ENCODE measurements at regions not wholly inside any gene's neighbourhood (a gene's known extent, or its start where the extent isn't known, plus 50 kb on each side); places are given as distances from the start of the nearest gene placed in this dataset.

GRCh38 chr12:92630968-92631367 is 71.8 kb upstream of the PLEKHG7 start:
- H3K4me2 ChIP-seq (ENCODE audit: low read depth, low read length, poor library complexity, severe bottlenecking), result no peak overlapping the region
- H3K4me1 ChIP-seq (ENCODE audit: low read length), result no peaks in the 10 kb centered on the region
- no peaks in the 10 kb centered on the region for H3K9me2 ChIP-seq (replicated peaks; ENCODE audit: insufficient read depth, low read length)
- no peak overlapping the region for H2AFZ ChIP-seq (ENCODE audit: low read length)
- no peak overlapping the region for H3K4me3 ChIP-seq (ENCODE audit: low read length)
- no peaks in the 10 kb centered on the region for H3K27me3 ChIP-seq (ENCODE audit: low read length)
- no peak overlapping the region for H3K9ac ChIP-seq (ENCODE audit: low read length)
- H3K9me3 ChIP-seq (ENCODE audit: low read length), result no peaks in the 10 kb centered on the region
- no peak overlapping the region for H3K27ac ChIP-seq (ENCODE audit: low read length)
- no peaks in the 10 kb centered on the region for H3K36me3 ChIP-seq (ENCODE audit: insufficient read depth, low read length)
- no peaks in the 10 kb centered on the region for H3K79me2 ChIP-seq (ENCODE audit: low read length)
- no peak for DNase-seq
- H4K20me1 ChIP-seq (ENCODE audit: insufficient read depth, low read depth, low read length), result no peaks in the 10 kb centered on the region

DNA sequence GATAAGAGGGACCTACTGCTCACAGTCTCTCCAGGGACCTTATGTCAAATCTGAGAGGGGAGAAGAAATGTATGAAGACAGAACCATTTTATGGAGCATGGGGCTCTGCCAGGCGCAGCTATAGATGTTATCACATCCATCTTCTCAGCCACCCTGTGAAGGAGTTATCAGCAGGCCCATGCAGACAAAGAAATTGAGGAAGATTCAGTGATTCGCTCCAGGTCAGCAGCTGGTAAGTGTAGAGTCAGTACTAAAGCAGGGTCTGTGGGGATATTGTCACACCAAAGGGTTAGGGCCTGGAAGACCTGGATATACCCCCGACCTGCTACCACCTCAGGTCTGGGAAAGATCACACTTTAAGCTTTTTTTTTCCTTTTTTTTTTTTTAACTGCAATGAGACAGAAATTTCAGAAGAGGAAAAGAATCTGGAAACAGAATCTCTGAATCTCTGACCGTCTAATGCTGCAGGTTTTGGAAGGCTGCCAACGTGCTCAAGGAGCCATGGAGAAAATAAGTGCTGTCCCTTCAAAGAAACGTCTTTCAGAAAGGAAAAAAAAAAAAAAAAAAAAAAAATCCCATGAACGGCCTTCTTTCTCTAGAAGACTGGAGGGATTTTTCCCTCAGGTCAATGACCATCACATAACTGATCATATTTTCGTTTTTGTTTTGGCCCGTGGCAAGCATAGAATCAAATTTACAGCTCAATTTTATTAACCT is 73.3 kb upstream of the PLEKHG7 start:
- DNase-seq, result no peak
- no peak overlapping the region for H3K4me3 ChIP-seq (ENCODE audit: low read length)
- no peaks in the 10 kb centered on the region for H4K20me1 ChIP-seq (ENCODE audit: insufficient read depth, low read depth, low read length)
- H3K4me2 ChIP-seq (ENCODE audit: low read depth, low read length, poor library complexity, severe bottlenecking), result no peak overlapping the region
- H3K36me3 ChIP-seq (ENCODE audit: insufficient read depth, low read length), result no peaks in the 10 kb centered on the region
- no peak overlapping the region for H3K27ac ChIP-seq (ENCODE audit: low read length)
- no peaks in the 10 kb centered on the region for H3K27me3 ChIP-seq (ENCODE audit: low read length)
- H3K9me3 ChIP-seq (ENCODE audit: low read length), result no peaks in the 10 kb centered on the region
- no peaks in the 10 kb centered on the region for H3K4me1 ChIP-seq (ENCODE audit: low read length)
- no peaks in the 10 kb centered on the region for H3K79me2 ChIP-seq (ENCODE audit: low read length)
- H2AFZ ChIP-seq (ENCODE audit: low read length), result no peak overlapping the region
- no peaks in the 10 kb centered on the region for H3K9me2 ChIP-seq (replicated peaks; ENCODE audit: insufficient read depth, low read length)
- no peak overlapping the region for H3K9ac ChIP-seq (ENCODE audit: low read length)

DNA sequence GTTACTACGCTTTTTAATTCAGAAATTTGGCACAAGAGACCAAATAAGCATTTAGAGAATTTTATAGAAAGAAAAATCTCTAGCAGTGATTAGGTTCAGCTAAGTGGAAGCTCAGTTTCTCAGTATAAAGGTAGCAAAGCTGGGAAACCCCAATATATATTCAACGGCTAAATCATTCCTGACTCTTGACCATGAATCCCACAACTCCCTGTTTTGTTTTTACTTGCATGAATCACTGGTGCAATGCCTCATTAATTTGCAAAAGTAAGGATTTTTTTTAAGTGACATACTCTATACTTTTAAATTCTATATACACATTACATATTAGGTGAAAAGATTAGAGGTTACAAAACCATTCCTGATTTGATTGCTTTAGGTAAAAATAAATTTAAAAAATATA is 74.3 kb upstream of the PLEKHG7 start:
- H3K9me3 ChIP-seq (ENCODE audit: low read length), result no peaks in the 10 kb centered on the region
- H3K79me2 ChIP-seq (ENCODE audit: low read length), result no peaks in the 10 kb centered on the region
- H2AFZ ChIP-seq (ENCODE audit: low read length), result no peak overlapping the region
- no peak overlapping the region for H3K4me2 ChIP-seq (ENCODE audit: low read depth, low read length, poor library complexity, severe bottlenecking)
- no peaks in the 10 kb centered on the region for H4K20me1 ChIP-seq (ENCODE audit: insufficient read depth, low read depth, low read length)
- no peak overlapping the region for H3K9ac ChIP-seq (ENCODE audit: low read length)
- no peaks in the 10 kb centered on the region for H3K4me1 ChIP-seq (ENCODE audit: low read length)
- DNase-seq, result no peak
- no peaks in the 10 kb centered on the region for H3K36me3 ChIP-seq (ENCODE audit: insufficient read depth, low read length)
- H3K9me2 ChIP-seq (replicated peaks; ENCODE audit: insufficient read depth, low read length), result no peaks in the 10 kb centered on the region
- no peak overlapping the region for H3K4me3 ChIP-seq (ENCODE audit: low read length)
- no peak overlapping the region for H3K27ac ChIP-seq (ENCODE audit: low read length)
- no peaks in the 10 kb centered on the region for H3K27me3 ChIP-seq (ENCODE audit: low read length)

- Histone ChIP-seq H3K27ac (ENCODE audit: low read length) (no peak overlapping the region), H4K20me1 (ENCODE audit: insufficient read depth, low read depth, low read length) (no peaks in the 10 kb centered on the region), H3K4me2 (ENCODE audit: low read depth, low read length, poor library complexity, severe bottlenecking) (no peak overlapping the region), H3K9me2 (replicated peaks; ENCODE audit: insufficient read depth, low read length) (no peaks in the 10 kb centered on the region), H2AFZ (ENCODE audit: low read length) (no peak overlapping the region), H3K9me3 (ENCODE audit: low read length) (no peaks in the 10 kb centered on the region), H3K9ac (ENCODE audit: low read length) (no peak overlapping the region), H3K36me3 (ENCODE audit: insufficient read depth, low read length) (no peaks in the 10 kb centered on the region), H3K27me3 (ENCODE audit: low read length) (no peaks in the 10 kb centered on the region), H3K4me3 (ENCODE audit: low read length) (no peak overlapping the region), H3K4me1 (ENCODE audit: low read length) (no peaks in the 10 kb centered on the region), H3K79me2 (ENCODE audit: low read length) (no peaks in the 10 kb centered on the region)
- no peak for DNase-seq
Measured at GRCh38 chr12:92627511-92627910, 75.3 kb upstream of the PLEKHG7 start.

DNA sequence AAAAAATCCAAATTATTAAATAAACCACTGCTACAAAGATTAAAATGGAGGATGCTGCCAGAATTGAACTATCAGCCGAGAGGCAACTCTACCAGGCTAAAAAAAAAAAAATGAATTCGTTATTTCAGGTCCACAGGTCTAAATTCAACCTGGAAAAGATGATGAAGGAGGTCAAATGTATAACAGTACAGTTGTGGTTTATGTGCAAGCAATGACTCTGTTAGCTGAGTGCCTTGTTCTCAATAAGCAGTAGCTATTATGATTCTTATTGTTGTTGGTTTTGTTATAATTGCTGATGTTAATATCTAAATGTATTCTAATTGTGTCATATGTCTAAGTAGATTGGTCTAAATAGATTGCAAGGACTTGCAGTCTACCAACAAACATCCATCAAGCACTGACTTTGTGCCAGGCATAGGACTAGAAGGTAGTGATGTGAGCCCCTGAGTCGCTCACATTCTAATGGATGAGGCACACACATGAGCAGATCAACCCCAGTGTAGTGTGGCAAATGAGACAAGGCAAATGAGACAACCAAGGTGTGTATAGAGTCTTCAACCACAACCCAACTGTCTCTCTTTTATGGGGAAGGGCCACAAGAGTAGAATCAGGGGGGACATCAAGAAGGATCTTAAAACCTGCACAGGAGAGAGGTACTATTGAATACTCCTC is 77.0 kb upstream of the PLEKHG7 start:
- H3K4me1 ChIP-seq (ENCODE audit: low read length), result no peaks in the 10 kb centered on the region
- H3K36me3 ChIP-seq (ENCODE audit: insufficient read depth, low read length), result no peaks in the 10 kb centered on the region
- H3K27me3 ChIP-seq (ENCODE audit: low read length), result no peaks in the 10 kb centered on the region
- H4K20me1 ChIP-seq (ENCODE audit: insufficient read depth, low read depth, low read length), result no peaks in the 10 kb centered on the region
- H3K9me2 ChIP-seq (replicated peaks; ENCODE audit: insufficient read depth, low read length), result no peaks in the 10 kb centered on the region
- no peaks in the 10 kb centered on the region for H3K79me2 ChIP-seq (ENCODE audit: low read length)
- no peaks in the 10 kb centered on the region for H3K9me3 ChIP-seq (ENCODE audit: low read length)
- no peak overlapping the region for H3K27ac ChIP-seq (ENCODE audit: low read length)
- H3K9ac ChIP-seq (ENCODE audit: low read length), result no peak overlapping the region
- H3K4me3 ChIP-seq (ENCODE audit: low read length), result no peak overlapping the region
- no peak overlapping the region for H3K4me2 ChIP-seq (ENCODE audit: low read depth, low read length, poor library complexity, severe bottlenecking)
- H2AFZ ChIP-seq (ENCODE audit: low read length), result no peak overlapping the region
- DNase-seq, result no peak

DNA sequence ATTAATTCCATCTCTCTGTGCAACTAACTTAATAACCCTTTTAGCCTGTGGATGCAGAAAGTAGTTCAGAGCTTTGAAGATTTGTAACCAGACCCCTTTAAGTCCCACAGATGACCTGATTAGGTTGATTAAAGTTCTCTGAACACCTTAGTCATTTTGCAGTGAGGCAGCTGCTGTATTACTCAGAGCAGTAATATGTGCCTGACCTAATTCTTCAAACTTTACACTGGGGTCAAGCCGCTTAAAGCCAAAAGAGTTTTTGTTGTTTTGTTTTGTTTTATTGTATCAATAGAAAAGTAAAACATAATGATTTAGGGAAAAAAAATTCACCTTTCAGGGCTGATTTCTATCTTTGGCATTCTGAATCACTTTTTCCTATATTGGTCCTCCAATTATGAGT is 78.6 kb upstream of the PLEKHG7 start:
- H4K20me1 ChIP-seq (ENCODE audit: insufficient read depth, low read depth, low read length), result no peaks in the 10 kb centered on the region
- DNase-seq, result no peak
- no peak overlapping the region for H3K4me2 ChIP-seq (ENCODE audit: low read depth, low read length, poor library complexity, severe bottlenecking)
- no peaks in the 10 kb centered on the region for H3K36me3 ChIP-seq (ENCODE audit: insufficient read depth, low read length)
- H3K27ac ChIP-seq (ENCODE audit: low read length), result no peak overlapping the region
- no peak overlapping the region for H2AFZ ChIP-seq (ENCODE audit: low read length)
- H3K9ac ChIP-seq (ENCODE audit: low read length), result no peak overlapping the region
- no peaks in the 10 kb centered on the region for H3K9me3 ChIP-seq (ENCODE audit: low read length)
- H3K9me2 ChIP-seq (replicated peaks; ENCODE audit: insufficient read depth, low read length), result no peaks in the 10 kb centered on the region
- H3K27me3 ChIP-seq (ENCODE audit: low read length), result no peaks in the 10 kb centered on the region
- H3K4me3 ChIP-seq (ENCODE audit: low read length), result no peak overlapping the region
- H3K4me1 ChIP-seq (ENCODE audit: low read length), result no peaks in the 10 kb centered on the region
- no peaks in the 10 kb centered on the region for H3K79me2 ChIP-seq (ENCODE audit: low read length)

GRCh38 chr12:92623386-92623785 is 79.4 kb upstream of the PLEKHG7 start:
- Histone ChIP-seq H3K4me2 (ENCODE audit: low read depth, low read length, poor library complexity, severe bottlenecking) (no peak overlapping the region), H3K4me1 (ENCODE audit: low read length) (no peaks in the 10 kb centered on the region), H2AFZ (ENCODE audit: low read length) (no peak overlapping the region), H4K20me1 (ENCODE audit: insufficient read depth, low read depth, low read length) (no peaks in the 10 kb centered on the region), H3K36me3 (ENCODE audit: insufficient read depth, low read length) (no peaks in the 10 kb centered on the region), H3K27ac (ENCODE audit: low read length) (no peak overlapping the region), H3K9ac (ENCODE audit: low read length) (no peak overlapping the region), H3K4me3 (ENCODE audit: low read length) (no peak overlapping the region), H3K27me3 (ENCODE audit: low read length) (no peaks in the 10 kb centered on the region), H3K9me2 (replicated peaks; ENCODE audit: insufficient read depth, low read length) (no peaks in the 10 kb centered on the region), H3K79me2 (ENCODE audit: low read length) (no peaks in the 10 kb centered on the region), H3K9me3 (ENCODE audit: low read length) (no peaks in the 10 kb centered on the region)
- no peak for DNase-seq

GRCh38 chr12:92621833-92622232 is 81.0 kb upstream of the PLEKHG7 start:
- H3K79me2 ChIP-seq (ENCODE audit: low read length), result no peaks in the 10 kb centered on the region
- H3K4me3 ChIP-seq (ENCODE audit: low read length), result no peak overlapping the region
- H3K9ac ChIP-seq (ENCODE audit: low read length), result no peak overlapping the region
- no peak overlapping the region for H3K27ac ChIP-seq (ENCODE audit: low read length)
- no peaks in the 10 kb centered on the region for H3K9me2 ChIP-seq (replicated peaks; ENCODE audit: insufficient read depth, low read length)
- H2AFZ ChIP-seq (ENCODE audit: low read length), result no peak overlapping the region
- no peak for DNase-seq
- H3K9me3 ChIP-seq (ENCODE audit: low read length), result no peaks in the 10 kb centered on the region
- H3K4me2 ChIP-seq (ENCODE audit: low read depth, low read length, poor library complexity, severe bottlenecking), result no peak overlapping the region
- H3K4me1 ChIP-seq (ENCODE audit: low read length), result no peaks in the 10 kb centered on the region
- H4K20me1 ChIP-seq (ENCODE audit: insufficient read depth, low read depth, low read length), result no peaks in the 10 kb centered on the region
- H3K36me3 ChIP-seq (ENCODE audit: insufficient read depth, low read length), result no peaks in the 10 kb centered on the region
- no peaks in the 10 kb centered on the region for H3K27me3 ChIP-seq (ENCODE audit: low read length)

Measured in Karpas-422 (cell line).